NCI-H82 treated with DMSO at 0.1 percent for 48 hours (cell line): ENCODE measurements at regions not wholly inside any gene's neighbourhood (a gene's known extent, or its start where the extent isn't known, plus 50 kb on each side); places are given as distances from the start of the nearest gene placed in this dataset.
"Not testable (repeated sequence)": the region's sequence is repeated elsewhere in the genome, so short reads cannot be mapped to it uniquely, and the experiment has no call there.

ENCODE experiments used
- DNase-seq: peaks from one replicate; lab custom pipeline; 2025; ENCODE audit not compliant: unreplicated experiment; lab: John Stamatoyannopoulos, UW

DNA sequence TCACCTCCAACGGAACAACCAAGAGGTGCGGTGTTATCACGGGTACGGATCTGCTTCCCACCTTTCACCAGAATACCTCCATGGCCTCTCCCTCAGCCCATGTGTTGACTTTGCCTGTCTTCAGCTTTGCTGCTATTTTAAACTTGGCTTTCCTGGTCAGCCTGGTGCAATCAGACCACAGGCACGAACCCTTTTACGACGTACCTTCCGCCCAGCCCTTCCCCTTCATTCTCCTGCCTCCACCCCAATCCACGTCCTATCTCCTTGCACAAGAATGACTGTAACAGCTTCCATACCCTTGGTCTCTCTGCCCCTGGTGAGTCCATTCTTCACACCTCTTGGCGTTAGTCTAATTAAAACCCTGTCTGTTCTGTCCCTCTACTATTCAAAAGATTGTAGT is 431.7 kb downstream of the EFNB2 start:
- no peak for DNase-seq

- DNase-seq = no peak
Measured at GRCh38 chr13:106102786-106103185, 432.7 kb downstream of the EFNB2 start.

DNA sequence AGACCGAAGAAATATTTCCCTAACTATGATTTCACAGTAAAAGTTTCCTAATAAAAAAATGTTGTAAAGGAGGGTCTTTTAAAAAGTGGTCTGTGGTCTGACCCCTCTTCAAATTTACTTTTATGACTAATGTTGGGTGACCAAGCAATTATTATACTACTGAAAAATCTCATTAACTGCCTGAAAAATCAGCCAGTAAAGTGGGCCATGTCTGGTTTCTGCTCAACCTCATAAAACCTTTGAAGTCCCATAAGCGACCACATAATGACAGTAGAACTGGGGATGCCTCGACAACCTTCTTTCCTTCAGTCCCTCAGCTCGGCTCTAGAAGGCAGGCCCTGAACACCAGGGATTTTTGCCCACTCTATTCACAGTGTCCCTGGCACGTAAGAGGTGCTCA is 434.3 kb downstream of the EFNB2 start:
- no peak for DNase-seq

DNA sequence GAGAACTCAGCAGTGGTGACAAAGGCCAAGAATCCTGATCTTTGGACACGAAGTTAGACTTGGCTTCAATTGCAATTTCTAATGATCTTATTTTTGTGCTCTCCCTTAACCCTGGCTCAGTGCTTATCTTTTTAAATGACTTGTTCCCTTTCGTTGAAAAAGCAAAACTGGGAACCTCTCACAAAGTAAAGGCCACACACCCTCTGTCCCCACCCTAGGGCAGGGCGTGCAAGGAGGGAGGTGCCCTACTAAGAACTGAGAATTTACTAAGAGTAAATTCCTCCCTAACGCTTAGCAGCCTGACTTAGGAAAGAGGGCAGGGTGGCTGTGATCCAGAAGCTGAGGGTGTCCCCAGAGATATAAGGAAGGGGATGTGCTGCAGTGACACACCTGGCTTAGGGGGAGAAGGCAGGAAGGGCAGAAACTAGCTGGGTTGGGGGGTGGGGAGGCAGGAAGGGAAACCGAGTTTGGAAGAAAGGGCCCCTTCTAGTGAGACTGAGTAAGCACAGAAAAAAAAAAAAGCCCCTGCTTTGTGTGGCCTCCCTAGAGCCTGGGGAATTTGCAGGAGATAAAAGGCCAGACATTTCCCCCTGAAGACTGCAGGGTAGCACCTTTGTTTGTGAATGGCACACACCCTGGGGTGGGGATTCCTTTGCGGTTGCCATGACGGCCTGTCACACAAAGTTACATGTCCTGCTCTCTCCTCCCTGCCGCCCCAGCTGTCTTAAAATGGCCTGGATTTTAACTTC is 435.1 kb downstream of the EFNB2 start:
- DNase-seq = no peak

GRCh38 chr13:106099765-106100164 is 435.7 kb downstream of the EFNB2 start:
- no peak for DNase-seq

DNA sequence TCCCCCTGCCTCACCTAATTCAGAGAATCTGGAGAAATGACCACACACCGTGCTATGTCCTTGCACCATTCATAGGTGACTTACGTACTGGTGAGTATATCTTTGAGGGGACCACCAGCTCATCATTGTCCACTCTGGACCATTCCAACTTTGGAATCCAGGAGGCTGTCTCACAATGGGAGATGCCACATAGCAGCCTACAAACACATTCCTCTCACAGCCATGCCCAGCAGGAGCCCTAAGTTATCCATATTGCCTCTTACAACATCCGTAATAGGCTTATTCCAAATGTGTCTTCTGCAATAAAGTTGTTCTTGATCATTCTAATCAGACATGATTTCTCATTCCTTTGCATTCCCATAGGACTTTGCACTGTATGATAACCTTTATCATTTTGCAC is 436.7 kb downstream of the EFNB2 start:
- DNase-seq = no peak

- no peak for DNase-seq
Measured at GRCh38 chr13:106096661-106097092, 438.8 kb downstream of the EFNB2 start.

DNA sequence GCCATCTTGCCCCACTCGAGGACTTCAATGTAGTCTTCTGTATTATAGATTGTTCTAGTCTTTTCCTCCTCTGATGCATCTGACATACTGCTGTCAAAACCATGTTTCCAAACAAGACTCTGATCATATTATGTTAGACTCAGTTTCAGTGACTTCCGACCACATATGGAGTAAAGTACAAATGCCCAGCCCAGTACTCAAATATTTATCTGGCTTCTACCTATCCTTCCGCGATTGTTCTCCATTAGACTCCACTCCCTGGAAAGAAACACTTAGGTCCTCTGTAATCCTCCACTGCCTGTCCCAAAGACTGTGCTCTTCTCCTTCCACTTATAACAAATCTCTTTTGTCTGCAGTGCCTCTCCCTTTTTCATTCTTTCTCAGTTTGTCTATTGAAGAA is 439.5 kb downstream of the EFNB2 start:
- no peak for DNase-seq

DNA sequence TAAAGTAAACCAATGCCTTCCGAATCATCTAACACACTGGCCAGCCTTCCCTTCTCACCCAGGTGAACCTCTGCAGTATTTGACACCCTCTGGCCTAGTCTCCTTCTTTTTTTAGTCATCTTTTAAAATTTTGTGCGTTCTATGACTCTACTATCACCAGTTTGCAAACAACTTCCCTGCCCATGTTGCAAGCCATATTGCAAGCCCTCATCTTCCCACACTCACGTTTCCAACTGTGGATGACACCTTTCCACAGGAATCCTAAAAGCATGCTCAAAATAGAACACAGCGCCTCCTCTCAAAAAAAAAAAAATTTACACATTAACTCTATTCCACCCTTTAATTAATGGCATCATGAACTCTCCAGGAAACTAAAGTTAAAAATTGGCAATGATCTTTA is 440.1 kb downstream of the EFNB2 start:
- no peak for DNase-seq

- DNase-seq = no peak
Measured at GRCh38 chr13:106090001-106090400, 445.5 kb downstream of the EFNB2 start.

- DNase-seq = no peak
Measured at GRCh38 chr13:106089261-106089980, 446.0 kb downstream of the EFNB2 start.

- no peak for DNase-seq
Measured at GRCh38 chr13:106088085-106088484, 447.4 kb downstream of the EFNB2 start.

DNA sequence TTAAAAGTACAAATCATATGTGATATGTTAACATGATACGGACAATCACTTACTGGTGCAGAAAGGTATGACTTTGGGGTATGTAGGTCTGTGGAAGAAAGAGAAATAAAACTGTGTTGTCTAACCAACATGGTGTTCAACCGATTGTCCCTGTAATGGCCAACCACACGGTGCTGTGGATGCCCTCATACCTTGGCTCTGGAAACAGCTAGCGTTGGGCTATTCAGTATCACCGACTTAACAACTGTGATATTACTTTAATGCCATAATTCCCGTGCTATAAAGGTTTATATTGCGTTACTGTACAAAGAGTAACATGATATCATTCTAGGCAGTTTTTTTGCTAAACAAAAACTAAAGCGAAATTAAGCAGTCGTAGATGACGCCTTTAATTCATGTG is 448.3 kb downstream of the EFNB2 start:
- no peak for DNase-seq

- DNase-seq = no peak
Measured at GRCh38 chr13:106083620-106084350, 451.7 kb downstream of the EFNB2 start.

GRCh38 chr13:106081221-106081620 is 454.2 kb downstream of the EFNB2 start:
- DNase-seq = not testable (repeated sequence)

GRCh38 chr13:106078191-106078590 is 457.3 kb downstream of the EFNB2 start:
- no peak for DNase-seq

GRCh38 chr13:106077017-106077416 is 458.4 kb downstream of the EFNB2 start:
- DNase-seq = no peak

GRCh38 chr13:106072014-106072413 is 463.4 kb downstream of the EFNB2 start:
- no peak for DNase-seq

- DNase-seq = no peak
Measured at GRCh38 chr13:106063591-106064313, 471.7 kb downstream of the EFNB2 start.

GRCh38 chr13:106061781-106062180 is 473.7 kb downstream of the EFNB2 start:
- no peak for DNase-seq

DNA sequence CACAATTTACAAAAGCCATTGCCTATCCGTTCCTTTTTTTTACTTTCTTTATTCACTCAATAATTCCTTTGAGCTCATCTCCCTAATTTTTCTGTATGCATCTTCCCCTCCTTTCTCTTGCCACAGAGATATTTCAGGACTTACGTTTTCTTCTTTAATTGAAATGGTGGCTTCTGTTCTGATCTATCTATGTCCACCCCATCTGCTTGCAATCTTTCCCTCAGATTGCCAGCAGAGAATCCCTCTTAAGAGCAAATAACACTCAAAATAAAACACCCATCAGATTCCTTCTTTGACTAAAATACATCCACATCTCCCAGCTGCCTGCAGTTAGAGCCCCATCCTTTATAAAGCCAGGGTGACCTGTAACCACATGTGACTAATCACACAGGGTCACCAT is 478.6 kb downstream of the EFNB2 start:
- DNase-seq = no peak
